ENCODE measurements at regions not wholly inside any gene's neighbourhood (a gene's known extent, or its start where the extent isn't known, plus 50 kb on each side); places are given as distances from the start of the nearest gene placed in this dataset.

GRCh38 chr9:95725045-95725444, 150.4 kb upstream of the ERCC6L2 start (continued):
- TF ChIP-seq ZNF619 (CRISPR knock-in tag; IDR thresholded peaks at IDR 0.05) = no peak
- 0 out of 2 replicates have a peak, but pooled peaks have one; percentile 44 for TF ChIP-seq ZBTB33 (CRISPR knock-in tag; IDR thresholded peaks at IDR 0.05)
- no peak for TF ChIP-seq PATZ1 (CRISPR knock-in tag; IDR thresholded peaks at IDR 0.05)
- no peak for TF ChIP-seq POGK (CRISPR knock-in tag; conservative IDR thresholded peaks at IDR 0.05)
- TF ChIP-seq TAF15 (IDR thresholded peaks at IDR 0.05; ENCODE audit: low read depth, low read length, poor library complexity, severe bottlenecking) = no peak
- no peak for TF ChIP-seq SIX4 (CRISPR knock-in tag; IDR thresholded peaks at IDR 0.05)
- TF ChIP-seq ZNF12 (CRISPR knock-in tag; IDR thresholded peaks at IDR 0.05) = no peak
- TF ChIP-seq ZNF501 (CRISPR knock-in tag; IDR thresholded peaks at IDR 0.05) = peak; percentile 47; the same call in 1 of the 2 replicates
- no peak for TF ChIP-seq ELF4 (CRISPR knock-in tag; IDR thresholded peaks at IDR 0.05; ENCODE audit: borderline replicate concordance)
- TF ChIP-seq ZFP41 (CRISPR knock-in tag; IDR thresholded peaks at IDR 0.05; ENCODE audit: borderline replicate concordance) = no peak
- TF ChIP-seq ZZZ3 (CRISPR knock-in tag; IDR thresholded peaks at IDR 0.05; ENCODE audit: borderline replicate concordance) = no peak
- TF ChIP-seq ZBTB44 (CRISPR knock-in tag; IDR thresholded peaks at IDR 0.05) = no peak
- 0 out of 2 replicates have a peak, but pooled peaks have one; percentile 27 for TF ChIP-seq ZNF296 (CRISPR knock-in tag; conservative IDR thresholded peaks at IDR 0.05)
- TF ChIP-seq SMAD1 (CRISPR knock-in tag; IDR thresholded peaks at IDR 0.05; ENCODE audit: borderline replicate concordance, low read depth) = no peak
- no peak for TF ChIP-seq ZNF564 (CRISPR knock-in tag; IDR thresholded peaks at IDR 0.05)
- TF ChIP-seq AKAP8 (CRISPR knock-in tag; IDR thresholded peaks at IDR 0.05) = no peak
- no peak for TF ChIP-seq EP300 (IDR thresholded peaks at IDR 0.05; ENCODE audit: low read depth in 2 of 2, low read length in 2 of 2)
- no peak for TF ChIP-seq EP300 (CRISPR knock-in tag; IDR thresholded peaks at IDR 0.05; ENCODE audit: borderline replicate concordance)
- TF ChIP-seq RBFOX2 (IDR thresholded peaks at IDR 0.05; ENCODE audit: low read depth, low read length) = 0 out of 2 replicates have a peak, but pooled peaks have one; percentile 37
- TF ChIP-seq ZMAT5 (CRISPR knock-in tag; IDR thresholded peaks at IDR 0.05; ENCODE audit: borderline replicate concordance, low read depth) = no peak
- no peak for TF ChIP-seq SP4 (CRISPR knock-in tag; IDR thresholded peaks at IDR 0.05)
- no peak for TF ChIP-seq TARDBP (CRISPR knock-in tag; IDR thresholded peaks at IDR 0.05)

Data from HepG2 (cell line).